ENCODE measurements at regions not wholly inside any gene's neighbourhood (a gene's known extent, or its start where the extent isn't known, plus 50 kb on each side); places are given as distances from the start of the nearest gene placed in this dataset.

DNA sequence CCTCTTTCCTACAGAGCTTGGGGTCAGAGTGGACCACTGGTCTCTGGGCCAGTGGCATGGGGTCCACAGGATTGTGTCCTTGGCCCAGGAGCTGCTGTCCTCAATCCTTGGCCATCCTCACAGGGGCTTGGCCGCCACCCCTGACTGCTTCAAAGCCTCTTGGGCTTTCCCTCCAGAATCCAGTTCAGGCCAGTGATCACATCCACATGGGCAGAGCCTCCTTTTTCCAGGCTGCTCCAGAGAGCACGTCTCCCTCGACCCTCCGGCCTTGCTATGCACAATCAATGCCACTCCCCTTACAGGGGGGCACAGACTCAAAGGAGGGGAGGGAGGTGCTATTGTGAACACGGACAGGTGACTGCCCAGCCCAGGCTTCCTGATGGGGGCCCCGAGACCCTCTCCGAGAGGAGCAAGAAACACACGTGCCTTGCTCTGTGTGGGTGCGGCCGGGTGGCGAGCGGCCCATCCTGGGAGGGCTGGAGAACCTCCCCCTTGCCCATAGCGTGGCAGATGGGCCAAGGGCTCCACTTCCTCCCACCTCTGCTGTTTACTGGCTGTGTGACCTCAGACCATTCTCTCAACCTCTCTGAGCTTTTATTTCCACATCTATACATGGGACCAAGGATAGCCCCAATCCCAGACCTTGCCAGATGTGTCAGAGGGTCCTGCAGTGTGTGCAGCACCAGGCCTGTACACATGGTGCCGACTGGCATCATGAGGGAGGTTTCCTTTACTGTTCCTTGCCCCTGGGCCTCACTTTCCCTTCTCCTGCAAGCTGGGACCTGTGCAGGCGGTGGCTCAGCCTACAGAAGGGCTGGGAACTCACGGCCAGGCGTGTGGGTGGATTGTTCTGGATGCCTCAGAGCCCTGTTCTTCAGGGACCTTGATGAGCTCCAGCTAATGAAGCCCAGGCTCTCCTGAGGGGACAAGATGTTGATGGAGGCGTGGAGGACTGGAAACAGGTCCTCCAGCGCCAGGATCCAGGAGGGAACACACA lies 229.0 kb upstream of the GSE1 start:
- Histone ChIP-seq H3K36me3 (replicated peaks; ENCODE audit: insufficient read depth, low read depth) (no peaks in the 10 kb centered on the region), H3K27ac (no peak overlapping the region), H3K4me2 (no peak overlapping the region), H3K9me2 (replicated peaks; ENCODE audit: insufficient read depth) (no peaks in the 10 kb centered on the region), H3K4me3 (no peak overlapping the region), H3K4me1 (ENCODE audit: insufficient read depth) (peaks cover 17% of the 10 kb centered on the region), H4K20me1 (ENCODE audit: insufficient read depth, poor library complexity, severe bottlenecking) (no peaks in the 10 kb centered on the region), H2AFZ (no peak overlapping the region), H3K79me2 (no peaks in the 10 kb centered on the region), H3K27me3 (no peaks in the 10 kb centered on the region), H3K9me3 (ENCODE audit: low read depth) (no peaks in the 10 kb centered on the region)
- 86% methylated on average over 19 of the region's 19 CpGs for WGBS (ENCODE audit: low lambda C conversion rate, missing lambda C conversion rate)
- TF ChIP-seq EZH2 (IDR thresholded peaks at IDR 0.05; ENCODE audit: borderline replicate concordance), result no peak
- TF ChIP-seq EZH2phosphoT487 (IDR thresholded peaks at IDR 0.05; ENCODE audit: low read depth, severe bottlenecking, unreplicated experiment), result no peak
- TF ChIP-seq, protein P1, sequence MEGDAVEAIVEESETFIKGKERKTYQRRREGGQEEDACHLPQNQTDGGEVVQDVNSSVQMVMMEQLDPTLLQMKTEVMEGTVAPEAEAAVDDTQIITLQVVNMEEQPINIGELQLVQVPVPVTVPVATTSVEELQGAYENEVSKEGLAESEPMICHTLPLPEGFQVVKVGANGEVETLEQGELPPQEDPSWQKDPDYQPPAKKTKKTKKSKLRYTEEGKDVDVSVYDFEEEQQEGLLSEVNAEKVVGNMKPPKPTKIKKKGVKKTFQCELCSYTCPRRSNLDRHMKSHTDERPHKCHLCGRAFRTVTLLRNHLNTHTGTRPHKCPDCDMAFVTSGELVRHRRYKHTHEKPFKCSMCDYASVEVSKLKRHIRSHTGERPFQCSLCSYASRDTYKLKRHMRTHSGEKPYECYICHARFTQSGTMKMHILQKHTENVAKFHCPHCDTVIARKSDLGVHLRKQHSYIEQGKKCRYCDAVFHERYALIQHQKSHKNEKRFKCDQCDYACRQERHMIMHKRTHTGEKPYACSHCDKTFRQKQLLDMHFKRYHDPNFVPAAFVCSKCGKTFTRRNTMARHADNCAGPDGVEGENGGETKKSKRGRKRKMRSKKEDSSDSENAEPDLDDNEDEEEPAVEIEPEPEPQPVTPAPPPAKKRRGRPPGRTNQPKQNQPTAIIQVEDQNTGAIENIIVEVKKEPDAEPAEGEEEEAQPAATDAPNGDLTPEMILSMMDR (IDR thresholded peaks at IDR 0.05; ENCODE audit: poor library complexity), result no peak
- DNase-seq (ENCODE audit: low spot score), result no peak

DNA sequence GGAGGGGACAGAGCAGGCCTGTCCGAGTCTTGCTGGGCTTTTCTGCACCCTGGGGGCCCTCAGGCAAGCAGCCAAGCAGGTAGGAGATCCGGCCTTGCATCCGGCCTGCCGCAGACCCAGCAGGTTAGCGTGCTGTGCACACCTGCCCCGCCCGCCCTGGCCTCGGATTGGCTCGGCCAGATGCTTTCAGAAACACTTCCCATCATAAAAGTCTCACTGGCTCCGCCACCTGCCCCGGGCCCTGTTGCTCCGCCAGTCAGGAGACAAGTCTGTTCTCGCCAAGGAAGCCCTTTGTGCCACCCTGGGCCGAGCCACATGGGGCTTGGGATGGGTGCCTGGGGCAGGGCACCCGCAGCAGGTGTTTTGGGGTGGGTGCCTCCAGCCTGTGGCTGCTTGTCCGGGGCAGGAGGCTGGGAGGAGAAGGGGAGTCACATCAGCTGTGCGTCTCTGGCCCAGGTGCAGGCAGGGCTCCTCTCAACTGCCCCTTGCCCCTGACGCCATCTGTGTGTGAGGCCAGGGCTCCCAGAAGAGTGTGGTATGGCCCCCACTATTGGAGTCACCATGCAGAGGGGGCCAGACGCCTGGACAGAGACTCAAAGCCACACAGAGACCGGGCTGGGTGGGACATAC lies 228.2 kb upstream of the GSE1 start:
- H3K27ac ChIP-seq, result no peak overlapping the region

DNA sequence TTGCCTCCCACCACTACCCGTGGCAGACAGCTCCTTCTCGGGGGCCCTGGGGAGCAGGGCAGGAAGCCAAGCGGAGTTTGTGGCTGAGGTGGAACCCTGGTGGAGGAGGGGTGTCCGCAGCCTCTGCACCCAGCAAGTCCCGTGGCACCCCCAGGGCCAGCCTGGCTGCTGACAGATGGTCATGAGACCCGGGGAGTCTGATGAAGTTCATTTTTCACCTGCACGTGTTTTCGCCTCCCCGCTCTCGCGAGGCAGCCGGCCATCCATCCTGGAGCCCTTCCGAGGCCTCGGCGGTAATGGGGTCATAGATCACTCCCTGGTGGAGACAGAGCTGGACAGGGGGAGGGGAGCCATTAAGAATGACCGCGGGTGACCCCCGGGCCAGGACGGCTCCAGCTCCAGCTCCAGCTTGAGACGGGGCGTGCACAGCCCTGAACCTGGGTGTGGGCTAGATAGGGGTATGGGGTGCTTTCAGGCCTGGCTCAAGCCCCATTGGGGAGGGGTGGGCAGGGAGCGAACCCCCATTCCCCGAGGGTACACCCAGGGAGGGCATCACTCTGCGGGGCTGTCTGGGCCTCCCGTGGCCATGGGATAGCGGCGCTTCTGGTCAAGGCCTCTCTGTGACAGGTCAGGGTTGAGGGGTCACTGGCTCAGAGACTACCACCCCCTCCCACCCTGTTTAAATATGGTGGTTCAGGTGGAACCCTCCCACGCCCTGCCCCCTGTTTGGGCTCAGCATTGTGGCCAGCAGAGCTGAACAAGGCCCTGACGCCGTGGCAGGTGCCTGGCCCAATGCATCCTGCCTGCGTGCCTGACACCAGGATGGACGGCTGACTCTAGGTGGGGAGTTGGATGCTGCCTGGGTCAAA lies 227.4 kb upstream of the GSE1 start:
- H4K20me1 ChIP-seq (ENCODE audit: insufficient read depth, poor library complexity, severe bottlenecking), result no peaks in the 10 kb centered on the region
- H3K4me3 ChIP-seq, result no peak overlapping the region
- H3K9me2 ChIP-seq (replicated peaks; ENCODE audit: insufficient read depth), result no peaks in the 10 kb centered on the region
- 78% methylated on average over 32 of the region's 32 CpGs for WGBS (ENCODE audit: low lambda C conversion rate, missing lambda C conversion rate)
- no peaks in the 10 kb centered on the region for H3K79me2 ChIP-seq
- H2AFZ ChIP-seq, result no peak overlapping the region
- H3K27ac ChIP-seq, result no peak overlapping the region
- H3K4me1 ChIP-seq (ENCODE audit: insufficient read depth), result peaks cover 23% of the 10 kb centered on the region
- no peaks in the 10 kb centered on the region for H3K36me3 ChIP-seq (replicated peaks; ENCODE audit: insufficient read depth, low read depth)
- no peak for DNase-seq (ENCODE audit: low spot score)
- H3K4me2 ChIP-seq, result no peak overlapping the region
- no peaks in the 10 kb centered on the region for H3K27me3 ChIP-seq
- no peaks in the 10 kb centered on the region for H3K9me3 ChIP-seq (ENCODE audit: low read depth)
- TF ChIP-seq, protein P1 (IDR thresholded peaks at IDR 0.05; ENCODE audit: poor library complexity), result peak; percentile 4
- TF ChIP-seq EZH2phosphoT487 (IDR thresholded peaks at IDR 0.05; ENCODE audit: low read depth, severe bottlenecking, unreplicated experiment), result no peak

More for the DNA sequence above, 228.2 kb upstream of the GSE1 start:
- peak; percentile 74 for DNase-seq (ENCODE audit: low spot score)
- no peaks in the 10 kb centered on the region for H3K36me3 ChIP-seq (replicated peaks; ENCODE audit: insufficient read depth, low read depth)
- no peak overlapping the region for H2AFZ ChIP-seq
- H3K9me2 ChIP-seq (replicated peaks; ENCODE audit: insufficient read depth), result no peaks in the 10 kb centered on the region
- H3K4me3 ChIP-seq, result no peak overlapping the region
- no peak for TF ChIP-seq EZH2 (IDR thresholded peaks at IDR 0.05; ENCODE audit: borderline replicate concordance)
- no peak for TF ChIP-seq EZH2phosphoT487 (IDR thresholded peaks at IDR 0.05; ENCODE audit: low read depth, severe bottlenecking, unreplicated experiment)
- TF ChIP-seq, protein P1 (IDR thresholded peaks at IDR 0.05; ENCODE audit: poor library complexity), result no peak
- H4K20me1 ChIP-seq (ENCODE audit: insufficient read depth, poor library complexity, severe bottlenecking), result no peaks in the 10 kb centered on the region
- peaks cover 18% of the 10 kb centered on the region for H3K4me1 ChIP-seq (ENCODE audit: insufficient read depth)
- no peaks in the 10 kb centered on the region for H3K9me3 ChIP-seq (ENCODE audit: low read depth)
- H3K4me2 ChIP-seq, result no peak overlapping the region
- H3K27me3 ChIP-seq, result no peaks in the 10 kb centered on the region
- 71% methylated on average over 20 of the region's 20 CpGs for WGBS (ENCODE audit: low lambda C conversion rate, missing lambda C conversion rate)
- H3K79me2 ChIP-seq, result no peaks in the 10 kb centered on the region

All from hepatocyte (in vitro differentiated cells).